Esophagus muscularis mucosa (tissue), 4 donors: ENCODE measurements at regions not wholly inside any gene's neighbourhood (a gene's known extent, or its start where the extent isn't known, plus 50 kb on each side); places are given as distances from the start of the nearest gene placed in this dataset.

Experiments
- CTCF ChIP-seq, 3 experiments: fragments of 200-600 bp in 2 of 3; fragments of 450-650 bp in 1 of 3; sonication (generic) in 2 of 3; IDR thresholded peaks; one replicate each; pipeline ENCODE4 v1.5.1; 2017 to 2019; ENCODE audit warnings: antibody characterized with exemption in 3 of 3, mild to moderate bottlenecking in 2 of 3, moderate library complexity in 1 of 3
- EP300 ChIP-seq: sonication (generic); formaldehyde crosslinking; IDR thresholded peaks from one replicate; pipeline ENCODE4 v1.6.1; 2017; ENCODE audit warnings: antibody characterized with exemption
- POLR2A ChIP-seq: fragments of 450-650 bp; IDR thresholded peaks from one replicate; pipeline ENCODE4 v1.6.1; 2017; ENCODE audit warnings: antibody characterized with exemption, moderate library complexity, mild to moderate bottlenecking, low read depth
- POLR2AphosphoS5 ChIP-seq, 2 donors: sonication (generic); formaldehyde crosslinking; IDR thresholded peaks; one replicate each; pipeline ENCODE4 v1.6.1; 2017; ENCODE audit warnings: antibody characterized with exemption in 2 of 2

DNA sequence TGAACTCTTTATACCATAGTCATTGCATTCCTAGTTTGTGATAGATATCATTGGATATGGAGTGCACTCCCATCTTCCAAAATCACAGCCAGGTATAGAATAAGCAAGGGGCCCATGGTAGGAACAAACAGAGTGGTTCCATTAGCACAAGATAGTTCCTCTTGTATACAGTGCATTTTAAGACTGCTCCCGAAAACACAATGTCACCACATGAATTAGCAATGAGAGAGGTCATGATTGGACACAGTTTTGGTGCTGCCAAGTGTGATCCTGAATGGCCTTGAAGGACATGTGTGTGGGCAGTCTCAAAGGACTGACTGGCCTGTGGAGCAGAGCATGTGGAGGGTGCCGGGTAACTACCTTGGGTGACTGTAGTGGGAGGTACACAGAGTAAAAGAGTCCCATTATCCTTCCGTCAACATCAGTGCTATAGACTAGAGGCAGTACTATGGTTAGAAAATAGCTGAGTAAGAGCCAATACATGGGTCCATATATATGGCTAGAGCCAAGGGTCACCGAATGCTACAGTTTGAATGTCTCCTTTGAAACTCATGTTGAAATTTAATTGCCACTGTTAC lies 549.9 kb downstream of the DSC3 start:
- TF ChIP-seq POLR2A, result no peak
- TF ChIP-seq CTCF (IDR thresholded peaks at IDR 0.05), result no peak
- no peak for TF ChIP-seq EP300
- TF ChIP-seq POLR2AphosphoS5 (IDR thresholded peaks at IDR 0.05), result no peak
